Prostate gland (tissue), 2 donors: ENCODE measurements at regions not wholly inside any gene's neighbourhood (a gene's known extent, or its start where the extent isn't known, plus 50 kb on each side); places are given as distances from the start of the nearest gene placed in this dataset.

Experiments
- POLR2A ChIP-seq: fragments of 450-650 bp; IDR thresholded peaks from one replicate; pipeline ENCODE4 v1.6.1; 2016; ENCODE audit warnings: antibody characterized with exemption, mild to moderate bottlenecking
- POLR2AphosphoS5 ChIP-seq: sonication (generic); formaldehyde crosslinking; IDR thresholded peaks from one replicate; pipeline ENCODE4 v1.6.1; 2017; ENCODE audit warnings: antibody characterized with exemption
- TF ChIP-seq, protein P1 (sequence below), 4 experiments: fragments of 200-600 bp in 2 of 4; fragments of 450-650 bp in 2 of 4; sonication (generic) in 2 of 4; IDR thresholded peaks; 1 replicate in 3 of 4; 2 replicates in 1 of 4; pipeline ENCODE4 v1.5.1; 2016 to 2019; ENCODE audit warnings: antibody characterized with exemption in 4 of 4, mild to moderate bottlenecking in 2 of 4, moderate library complexity in 2 of 4

DNA sequence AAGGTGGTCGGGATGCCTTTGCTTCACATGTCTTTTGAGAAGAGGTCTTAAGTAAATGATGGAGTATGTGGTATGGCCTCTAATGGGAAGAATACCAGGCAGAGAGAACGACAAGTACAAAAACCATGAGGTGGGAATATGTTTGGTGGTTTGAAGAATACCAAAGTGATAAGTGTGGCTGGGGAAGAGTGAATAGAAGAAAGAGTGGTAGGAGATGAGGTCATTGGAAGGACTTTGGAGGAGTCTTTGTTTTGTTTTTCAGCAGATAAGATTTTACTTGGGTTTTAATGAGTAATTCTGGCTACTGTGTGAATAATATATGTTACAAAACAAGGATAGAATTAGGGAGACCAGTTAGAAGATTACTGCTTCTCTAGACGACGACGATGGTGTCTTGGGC lies 515.4 kb downstream of the RAB38 start:
- TF ChIP-seq, protein P1, sequence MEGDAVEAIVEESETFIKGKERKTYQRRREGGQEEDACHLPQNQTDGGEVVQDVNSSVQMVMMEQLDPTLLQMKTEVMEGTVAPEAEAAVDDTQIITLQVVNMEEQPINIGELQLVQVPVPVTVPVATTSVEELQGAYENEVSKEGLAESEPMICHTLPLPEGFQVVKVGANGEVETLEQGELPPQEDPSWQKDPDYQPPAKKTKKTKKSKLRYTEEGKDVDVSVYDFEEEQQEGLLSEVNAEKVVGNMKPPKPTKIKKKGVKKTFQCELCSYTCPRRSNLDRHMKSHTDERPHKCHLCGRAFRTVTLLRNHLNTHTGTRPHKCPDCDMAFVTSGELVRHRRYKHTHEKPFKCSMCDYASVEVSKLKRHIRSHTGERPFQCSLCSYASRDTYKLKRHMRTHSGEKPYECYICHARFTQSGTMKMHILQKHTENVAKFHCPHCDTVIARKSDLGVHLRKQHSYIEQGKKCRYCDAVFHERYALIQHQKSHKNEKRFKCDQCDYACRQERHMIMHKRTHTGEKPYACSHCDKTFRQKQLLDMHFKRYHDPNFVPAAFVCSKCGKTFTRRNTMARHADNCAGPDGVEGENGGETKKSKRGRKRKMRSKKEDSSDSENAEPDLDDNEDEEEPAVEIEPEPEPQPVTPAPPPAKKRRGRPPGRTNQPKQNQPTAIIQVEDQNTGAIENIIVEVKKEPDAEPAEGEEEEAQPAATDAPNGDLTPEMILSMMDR (IDR thresholded peaks at IDR 0.05): no peak
- TF ChIP-seq POLR2A (no peak), POLR2AphosphoS5 (no peak)
